ENCODE measurements at regions not wholly inside any gene's neighbourhood (a gene's known extent, or its start where the extent isn't known, plus 50 kb on each side); places are given as distances from the start of the nearest gene placed in this dataset.

GRCh38 chr20:2231701-2232100 lies 64.1 kb upstream of the TGM3 start:
- Histone ChIP-seq H3K79me2 (ENCODE audit: control insufficient read depth, insufficient read depth, low read length) (no peaks in the 10 kb centered on the region), H2AFZ (ENCODE audit: control insufficient read depth, low read length) (no peak overlapping the region), H3K4me1 (ENCODE audit: control insufficient read depth, extremely low read depth, insufficient read depth, low read length) (peaks cover 16% of the 10 kb centered on the region), H3K4me3 (ENCODE audit: control insufficient read depth in 2 of 3, extremely low read depth in 1 of 3, insufficient read depth in 2 of 3, low read depth in 1 of 3, low read length in 3 of 3) (no peak overlapping the region), H3K27me3 (ENCODE audit: control insufficient read depth, extremely low read depth, insufficient read depth, low read length) (no peaks in the 10 kb centered on the region), H3K9me3 (ENCODE audit: control insufficient read depth, low read depth, low read length) (no peaks in the 10 kb centered on the region), H3K27ac (ENCODE audit: control insufficient read depth, insufficient read depth, low read length) (no peak overlapping the region), H3K4me2 (ENCODE audit: control insufficient read depth, extremely low read depth, insufficient read depth, low read depth, low read length) (no peak overlapping the region), H3K36me3 (ENCODE audit: control insufficient read depth in 2 of 2, extremely low read depth in 1 of 2, insufficient read depth in 2 of 2, low read length in 2 of 2) (no peaks in the 10 kb centered on the region), H3K9ac (ENCODE audit: control insufficient read depth, extremely low read depth, insufficient read depth, low read length) (no peak overlapping the region), H4K20me1 (ENCODE audit: control insufficient read depth, extremely low read depth, insufficient read depth, low read length) (no peaks in the 10 kb centered on the region), H3K9me1 (ENCODE audit: control insufficient read depth, extremely low read depth, insufficient read depth, low read length) (no peaks in the 10 kb centered on the region)
- dilution Hi-C loops (cut with MboI; ENCODE audit: extremely low pct_ligation_motif_present, low sequenced_read_pairs), result no loop called here
- no peak for TF ChIP-seq EZH2 (IDR thresholded peaks at IDR 0.05; ENCODE audit: low read length)
- no peak for TF ChIP-seq CTCF (optimal IDR thresholded peaks at IDR 0.05 in 1 of 3, IDR thresholded peaks at IDR 0.05 in 1 of 3, conservative IDR thresholded peaks at IDR 0.05 in 1 of 3; ENCODE audit: extremely low read depth in 1 of 3, insufficient read depth in 2 of 3, low read length in 3 of 3)
- DNase-seq (ENCODE audit: low read depth, low spot score) (no peak), FAIRE-seq (no peak)

GRCh38 chr20:2234598-2235191 lies 61.1 kb upstream of the TGM3 start:
- TF ChIP-seq EZH2 (IDR thresholded peaks at IDR 0.05; ENCODE audit: low read length), result no peak
- TF ChIP-seq CTCF (optimal IDR thresholded peaks at IDR 0.05 in 1 of 3, IDR thresholded peaks at IDR 0.05 in 1 of 3, conservative IDR thresholded peaks at IDR 0.05 in 1 of 3; ENCODE audit: extremely low read depth in 1 of 3, insufficient read depth in 2 of 3, low read length in 3 of 3), result no peak
- Histone ChIP-seq H3K4me2 (ENCODE audit: control insufficient read depth, extremely low read depth, insufficient read depth, low read depth, low read length) (no peak overlapping the region), H3K27ac (ENCODE audit: control insufficient read depth, insufficient read depth, low read length) (no peak overlapping the region), H3K9me1 (ENCODE audit: control insufficient read depth, extremely low read depth, insufficient read depth, low read length) (no peaks in the 10 kb centered on the region), H3K9me3 (ENCODE audit: control insufficient read depth, low read depth, low read length) (no peaks in the 10 kb centered on the region), H3K79me2 (ENCODE audit: control insufficient read depth, insufficient read depth, low read length) (no peaks in the 10 kb centered on the region), H3K9ac (ENCODE audit: control insufficient read depth, extremely low read depth, insufficient read depth, low read length) (no peak overlapping the region), H3K4me3 (ENCODE audit: control insufficient read depth in 2 of 3, extremely low read depth in 1 of 3, insufficient read depth in 2 of 3, low read depth in 1 of 3, low read length in 3 of 3) (no peak overlapping the region), H3K27me3 (ENCODE audit: control insufficient read depth, extremely low read depth, insufficient read depth, low read length) (no peaks in the 10 kb centered on the region), H4K20me1 (ENCODE audit: control insufficient read depth, extremely low read depth, insufficient read depth, low read length) (no peaks in the 10 kb centered on the region), H3K4me1 (ENCODE audit: control insufficient read depth, extremely low read depth, insufficient read depth, low read length) (peaks cover 16% of the 10 kb centered on the region), H2AFZ (ENCODE audit: control insufficient read depth, low read length) (no peak overlapping the region), H3K36me3 (ENCODE audit: control insufficient read depth in 2 of 2, extremely low read depth in 1 of 2, insufficient read depth in 2 of 2, low read length in 2 of 2) (no peaks in the 10 kb centered on the region)
- FAIRE-seq (no peak), DNase-seq (ENCODE audit: low read depth, low spot score) (no peak)
- dilution Hi-C loops (cut with MboI; ENCODE audit: extremely low pct_ligation_motif_present, low sequenced_read_pairs), result no loop called here

All from keratinocyte (primary cell).